Caco-2 (cell line): ENCODE measurements at regions not wholly inside any gene's neighbourhood (a gene's known extent, or its start where the extent isn't known, plus 50 kb on each side); places are given as distances from the start of the nearest gene placed in this dataset.

Experiments used
- BruUV-seq: library from RNA; stranded (reverse); fragments of 400-500 nt; replicated peaks from 2 replicates; lab custom pipeline; 2021; lab: Mats Ljungman, UMichigan
- CTCF ChIA-PET: fragments of 300-600 bp; sonication (Branson Sonifier 250); formaldehyde crosslinking; loops from one replicate; lab custom pipeline; 2022; ENCODE audit warnings: antibody characterized with exemption; lab: Charles Lee
- POLR2A ChIA-PET: fragments of 300-600 bp; sonication (Branson Sonifier 250); formaldehyde crosslinking; loops from one replicate; lab custom pipeline; 2022; ENCODE audit warnings: antibody characterized with exemption; lab: Charles Lee
- DNase-seq, 2 experiments: peaks; one replicate each; pipeline versions ENCODE4 v3.0.0 to v3.0.0-alpha.2; 2020 to 2022
- H3K27me3 ChIP-seq: replicated peaks from 2 replicates; pipeline ENCODE4 v1.6.0; 2011; ENCODE audit warnings: low read length; ENCODE audit not compliant: control insufficient read depth, insufficient read depth
- H3K36me3 ChIP-seq: 2 replicates; pipeline ENCODE4 v1.5.1; 2011; ENCODE audit warnings: low read length; ENCODE audit not compliant: control insufficient read depth, insufficient read depth
- H3K4me1 ChIP-seq: fragments of 250-450 bp; sonication (Bioruptor Pico); 2 replicates; pipeline ENCODE4 v1.5.1; 2020; ENCODE audit warnings: mild to moderate bottlenecking
- H3K4me3 ChIP-seq: 2 replicates; pipeline ENCODE4 v1.5.1; 2011; ENCODE audit warnings: low read depth, mild to moderate bottlenecking, control low read depth, low read length
- H3K9me3 ChIP-seq: fragments of 250-450 bp; sonication (Bioruptor Pico); 2 replicates; pipeline ENCODE4 v1.5.1; 2020; ENCODE audit warnings: mild to moderate bottlenecking, moderate library complexity
- H3K27ac Mint-ChIP-seq: one replicate; pipeline ENCODE4 v1.8.0; 2022; ENCODE audit warnings: mixed read lengths; ENCODE audit not compliant: unreplicated experiment
- H3K27me3 Mint-ChIP-seq: one replicate; pipeline ENCODE4 v1.8.0; 2022; ENCODE audit warnings: mixed read lengths; ENCODE audit not compliant: insufficient read depth, unreplicated experiment
- H3K36me3 Mint-ChIP-seq: one replicate; pipeline ENCODE4 v1.8.0; 2022; ENCODE audit warnings: mild to moderate bottlenecking, mixed read lengths; ENCODE audit not compliant: insufficient read depth, unreplicated experiment
- H3K4me1 Mint-ChIP-seq: one replicate; pipeline ENCODE4 v1.8.0; 2022; ENCODE audit warnings: low read depth, mixed read lengths; ENCODE audit not compliant: unreplicated experiment
- H3K4me3 Mint-ChIP-seq: one replicate; pipeline ENCODE4 v1.8.0; 2022; ENCODE audit warnings: mild to moderate bottlenecking, moderate library complexity, mixed read lengths; ENCODE audit not compliant: unreplicated experiment
- H3K9me3 Mint-ChIP-seq: one replicate; pipeline ENCODE4 v1.8.0; 2022; ENCODE audit warnings: mixed read lengths; ENCODE audit not compliant: unreplicated experiment
- CTCF ChIP-seq, 2 experiments: fragments of 200-600 bp in 1 of 2; IDR thresholded peaks; 1 replicate in 1 of 2; 2 replicates in 1 of 2; pipeline versions ENCODE4 v1.5.1 to v1.8.0; 2011 to 2022; ENCODE audit warnings: antibody characterized with exemption in 1 of 2, control low read depth in 1 of 2, inconsistent platforms in 1 of 2, low read depth in 1 of 2, low read length in 1 of 2, mild to moderate bottlenecking in 1 of 2, moderate library complexity in 1 of 2; ENCODE audit not compliant: insufficient read depth in 1 of 2, severe bottlenecking in 1 of 2, unreplicated experiment in 1 of 2
- intact Hi-C: fragments of 100-400 bp; cut with micrococcal nuclease; formaldehyde crosslinking; loops from one replicate; pipeline ENCODE4 v1.10.0; 2022; ENCODE audit not compliant: unreplicated experiment

GRCh38 chr17:12522336-12522735 is 143.4 kb upstream of the MYOCD start:
- ChIA-PET CTCF (no interaction called here), POLR2A (no interaction called here)
- no peak for DNase-seq
- no peak for TF ChIP-seq CTCF (IDR thresholded peaks at IDR 0.05; ENCODE audit: insufficient read depth in 1 of 2, low read depth in 1 of 2, low read length in 1 of 2, severe bottlenecking in 1 of 2, unreplicated experiment in 1 of 2)
- no TSS peak for BruUV-seq
- Mint-ChIP-seq H3K36me3 (no peaks in the 10 kb centered on the region), H3K9me3 (no peaks in the 10 kb centered on the region), H3K27me3 (no peaks in the 10 kb centered on the region), H3K4me1 (no peaks in the 10 kb centered on the region), H3K4me3 (peak overlapping the region; percentile 52), H3K27ac (peak overlapping the region; percentile 89)
- Histone ChIP-seq H3K27me3 (no peaks in the 10 kb centered on the region), H3K9me3 (no peaks in the 10 kb centered on the region), H3K4me3 (no peak overlapping the region), H3K4me1 (no peaks in the 10 kb centered on the region), H3K36me3 (no peaks in the 10 kb centered on the region)
- intact Hi-C loops, result no loop called here

- Histone ChIP-seq H3K9me3 (no peaks in the 10 kb centered on the region), H3K4me1 (no peaks in the 10 kb centered on the region), H3K36me3 (no peaks in the 10 kb centered on the region), H3K27me3 (no peaks in the 10 kb centered on the region), H3K4me3 (no peak overlapping the region)
- Mint-ChIP-seq H3K9me3 (no peaks in the 10 kb centered on the region), H3K4me1 (no peaks in the 10 kb centered on the region), H3K4me3 (peak overlapping the region; percentile 52), H3K36me3 (no peaks in the 10 kb centered on the region), H3K27me3 (no peaks in the 10 kb centered on the region), H3K27ac (peak overlapping the region; percentile 89)
- no TSS peak for BruUV-seq
- CTCF ChIA-PET, result no interaction called here
- no peak for TF ChIP-seq CTCF (IDR thresholded peaks at IDR 0.05; ENCODE audit: insufficient read depth in 1 of 2, low read depth in 1 of 2, low read length in 1 of 2, severe bottlenecking in 1 of 2, unreplicated experiment in 1 of 2)
- POLR2A ChIA-PET, result no interaction called here
- intact Hi-C loops, result no loop called here
- peak; percentile 53 to 64 for DNase-seq
Observed at GRCh38 chr17:12522743-12523183, 142.9 kb upstream of the MYOCD start.

GRCh38 chr17:12523244-12523643 is 142.4 kb upstream of the MYOCD start:
- no peaks in the 10 kb centered on the region for H3K4me1 Mint-ChIP-seq
- CTCF ChIA-PET, result no interaction called here
- intact Hi-C loops, result no loop called here
- POLR2A ChIA-PET, result no interaction called here
- Histone ChIP-seq H3K4me3 (no peak overlapping the region), H3K9me3 (no peaks in the 10 kb centered on the region), H3K36me3 (no peaks in the 10 kb centered on the region), H3K27me3 (no peaks in the 10 kb centered on the region), H3K4me1 (no peaks in the 10 kb centered on the region)
- BruUV-seq, result no TSS peak
- no peaks in the 10 kb centered on the region for H3K27me3 Mint-ChIP-seq
- H3K27ac Mint-ChIP-seq, result peak overlapping the region; percentile 89
- H3K4me3 Mint-ChIP-seq, result peak overlapping the region; percentile 52
- no peak for DNase-seq
- TF ChIP-seq CTCF (IDR thresholded peaks at IDR 0.05; ENCODE audit: insufficient read depth in 1 of 2, low read depth in 1 of 2, low read length in 1 of 2, severe bottlenecking in 1 of 2, unreplicated experiment in 1 of 2), result no peak
- H3K9me3 Mint-ChIP-seq, result no peaks in the 10 kb centered on the region
- no peaks in the 10 kb centered on the region for H3K36me3 Mint-ChIP-seq
